Suprapubic skin (tissue), 3 donors: ENCODE measurements at regions not wholly inside any gene's neighbourhood (a gene's known extent, or its start where the extent isn't known, plus 50 kb on each side); places are given as distances from the start of the nearest gene placed in this dataset.

Experiments used
- CTCF ChIP-seq, 2 donors: fragments of 200-600 bp in 1 of 2; fragments of 450-650 bp in 1 of 2; sonication (generic) in 1 of 2; IDR thresholded peaks; one replicate each; pipeline ENCODE4 v1.5.1; 2016 to 2019; ENCODE audit warnings: antibody characterized with exemption in 2 of 2, mild to moderate bottlenecking in 1 of 2, moderate library complexity in 1 of 2
- POLR2AphosphoS5 ChIP-seq, 3 donors: sonication (generic); formaldehyde crosslinking; IDR thresholded peaks; one replicate each; pipeline ENCODE4 v1.6.1; 2017; ENCODE audit warnings: antibody characterized with exemption in 3 of 3

- TF ChIP-seq CTCF (IDR thresholded peaks at IDR 0.05), result no peak
- TF ChIP-seq POLR2AphosphoS5 (IDR thresholded peaks at IDR 0.05), result no peak
Measured at GRCh38 chrX:46209037-46209436, 336.2 kb downstream of the ZNF674 start.
